Amniotic stem cell (primary cell): ENCODE measurements at regions not wholly inside any gene's neighbourhood (a gene's known extent, or its start where the extent isn't known, plus 50 kb on each side); places are given as distances from the start of the nearest gene placed in this dataset.

Source experiments
- DNase-seq: peaks from one replicate; lab custom pipeline; 2025; lab: John Stamatoyannopoulos, UW

DNA sequence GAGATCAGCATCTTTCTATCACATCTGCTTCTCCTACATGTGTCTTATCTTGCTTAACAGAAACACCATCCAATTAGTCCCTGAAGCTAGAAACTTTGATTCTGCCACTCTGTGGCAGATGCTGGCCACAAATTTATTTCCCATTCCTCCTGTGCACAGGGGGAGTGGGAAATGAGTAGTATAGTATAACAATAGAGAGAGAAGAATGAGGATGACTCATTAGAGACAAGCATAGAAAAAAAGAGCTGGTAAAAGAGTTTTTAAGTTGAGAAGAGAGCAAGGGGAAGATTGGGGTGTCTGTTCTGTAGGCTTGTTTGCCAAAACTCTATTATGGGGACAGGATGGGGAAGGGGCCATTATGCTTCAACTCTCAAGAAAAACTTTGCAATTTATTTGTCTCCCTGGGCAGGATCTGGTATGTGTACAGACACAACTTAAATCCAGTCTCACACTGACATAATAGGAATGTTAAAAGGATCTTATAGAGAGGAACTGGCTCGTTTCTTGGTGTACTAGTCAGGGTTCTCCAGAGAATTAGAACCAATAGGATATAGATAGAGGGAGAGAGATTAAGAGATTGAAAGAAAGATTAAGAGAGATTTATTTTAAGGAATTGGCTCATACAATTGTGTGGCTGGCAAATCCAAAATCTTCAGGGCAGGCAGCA, 142.6 kb upstream of the CPSF6 start:
- no peak for DNase-seq

DNA sequence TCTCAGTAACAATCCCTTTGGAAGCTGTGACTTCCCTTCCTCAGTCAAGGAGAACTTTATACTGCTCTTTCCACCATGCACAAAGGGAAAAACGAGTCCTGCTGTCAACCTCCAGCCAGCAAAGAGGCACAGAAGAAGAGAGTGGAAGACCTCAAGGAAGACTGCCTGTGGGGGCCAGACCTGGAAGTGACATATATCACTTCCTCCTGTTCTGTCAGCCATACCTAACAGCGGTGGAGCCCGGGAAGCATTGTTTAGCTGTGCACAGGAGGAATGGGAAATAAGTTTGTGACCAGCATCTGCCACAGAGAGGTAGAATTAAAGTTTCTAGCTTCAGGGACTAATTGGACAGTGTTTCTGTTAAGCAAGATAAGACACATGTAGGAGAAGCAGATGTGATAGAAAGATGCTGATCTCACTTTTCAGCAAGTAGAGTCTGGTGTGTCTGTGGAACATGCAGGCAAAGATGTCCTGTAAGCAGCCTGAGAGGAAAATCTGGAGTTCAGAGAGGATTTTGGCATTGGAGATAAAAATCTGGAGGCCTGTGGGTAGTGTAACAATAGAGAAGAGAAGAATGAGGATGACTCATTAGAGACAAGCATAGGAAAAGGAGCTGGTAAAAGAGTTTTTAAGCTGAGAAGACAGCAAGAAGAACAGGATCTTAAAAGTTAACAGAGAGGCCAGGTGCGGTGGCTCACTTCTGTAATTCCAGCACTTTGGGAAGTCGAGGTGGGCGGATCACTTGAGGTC, 141.6 kb upstream of the CPSF6 start:
- no peak for DNase-seq

DNA sequence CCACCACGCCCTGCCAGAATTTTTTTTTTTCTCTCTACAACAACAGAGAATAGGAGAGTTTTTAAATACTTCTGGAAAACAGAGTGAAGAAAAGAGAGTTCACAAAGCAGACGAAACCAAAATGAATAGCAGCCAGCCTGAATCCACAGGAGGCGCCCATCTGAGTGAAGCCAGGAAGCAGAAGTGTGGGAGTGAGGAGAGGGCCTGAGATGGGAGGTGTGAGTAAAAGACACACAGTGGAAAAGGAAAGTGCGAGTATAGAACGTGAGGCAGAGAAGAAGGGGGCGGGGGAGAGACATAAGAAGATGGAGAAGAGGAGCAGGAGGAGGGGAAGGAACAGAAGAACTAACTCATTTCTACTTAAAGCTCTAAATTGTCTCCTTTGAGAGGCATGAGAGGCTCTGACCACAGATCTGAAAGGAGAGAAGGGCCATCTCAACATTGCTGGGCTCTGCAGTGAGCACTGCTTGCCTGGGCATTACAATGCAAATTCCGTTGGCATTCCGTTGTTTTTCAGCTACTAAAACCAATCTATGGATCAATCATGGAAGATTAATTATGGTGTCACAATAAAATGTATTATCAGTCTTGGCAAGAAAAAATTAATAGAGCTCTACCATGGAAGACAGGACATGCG, 140.1 kb upstream of the CPSF6 start:
- no peak for DNase-seq

DNA sequence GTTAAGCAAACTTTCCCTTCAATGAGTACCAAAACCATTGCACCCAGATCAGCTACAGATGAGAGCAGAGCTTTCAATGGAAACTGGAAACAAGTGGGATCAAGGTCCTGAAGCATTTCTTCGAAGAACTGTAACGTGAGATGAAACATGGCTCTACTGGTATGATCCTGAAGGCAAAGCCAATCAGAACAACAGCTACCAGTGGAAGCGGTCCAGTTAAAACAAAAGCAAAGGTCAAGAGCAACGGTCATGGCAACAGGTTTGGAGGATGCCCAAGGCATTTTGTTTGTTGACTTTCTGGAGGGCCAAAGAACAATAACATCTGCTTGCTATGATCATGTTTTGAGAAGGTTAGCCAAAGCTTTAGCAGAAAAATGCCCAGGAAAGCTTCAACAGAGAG, 137.9 kb upstream of the CPSF6 start:
- no peak for DNase-seq

DNA sequence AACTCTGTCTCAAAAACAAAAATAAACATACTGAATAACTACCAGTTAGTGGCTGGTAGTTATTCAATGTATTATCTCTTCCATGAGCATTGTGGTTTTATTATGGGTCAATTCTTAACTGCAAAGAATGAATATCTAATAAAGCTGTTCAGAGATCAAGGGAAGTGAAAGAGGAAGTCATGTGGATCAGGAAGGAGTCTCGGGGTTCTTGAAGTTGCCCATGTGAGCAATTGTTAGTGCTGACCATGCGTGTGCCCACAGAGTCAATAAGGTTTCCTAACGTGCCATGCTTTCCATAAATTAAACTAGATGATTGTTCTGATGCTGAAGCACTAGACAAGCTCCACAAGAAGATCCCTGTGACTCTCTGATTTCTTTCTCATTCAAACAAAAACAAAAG, 136.5 kb upstream of the CPSF6 start:
- DNase-seq = no peak

DNA sequence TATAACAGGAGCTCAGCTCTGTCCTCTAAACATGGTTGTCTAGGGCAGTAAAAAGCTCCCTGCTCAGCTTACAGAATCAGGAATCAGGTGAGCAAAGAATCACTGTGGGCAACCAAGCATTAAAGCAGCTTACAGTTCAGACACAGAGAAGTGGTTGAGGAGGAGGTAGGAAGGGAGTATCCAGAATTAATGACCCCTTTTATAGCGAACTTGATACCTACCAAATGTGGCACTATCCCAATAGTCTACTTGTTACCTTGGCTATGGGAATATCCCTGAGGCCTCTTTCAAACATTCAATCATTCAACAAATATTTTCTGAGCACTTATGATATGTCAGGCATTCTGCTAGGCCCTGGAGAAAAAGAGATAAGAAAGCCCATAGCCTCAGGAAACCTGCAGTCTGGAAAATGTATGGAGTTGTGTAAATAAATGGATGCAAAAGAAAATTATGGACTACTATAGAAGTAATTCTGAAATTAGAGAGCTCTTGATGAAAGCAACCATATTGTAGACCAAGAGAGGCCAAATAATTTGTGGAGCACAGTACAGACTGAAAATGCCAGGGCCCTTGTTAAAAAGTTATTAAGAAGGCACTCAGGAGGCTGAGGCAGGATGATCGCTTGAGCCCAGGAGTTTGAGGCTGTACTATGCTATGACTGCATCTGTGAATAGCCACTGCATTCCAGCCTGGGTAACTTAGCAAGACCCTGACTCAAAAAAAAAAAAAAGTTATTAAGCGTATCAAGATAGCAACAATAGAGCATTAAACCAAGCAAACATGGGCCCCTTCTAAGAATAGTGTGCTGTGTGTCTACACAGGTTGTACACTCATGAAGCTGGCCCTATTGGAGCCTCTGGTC, 134.0 kb upstream of the CPSF6 start:
- no peak for DNase-seq

DNA sequence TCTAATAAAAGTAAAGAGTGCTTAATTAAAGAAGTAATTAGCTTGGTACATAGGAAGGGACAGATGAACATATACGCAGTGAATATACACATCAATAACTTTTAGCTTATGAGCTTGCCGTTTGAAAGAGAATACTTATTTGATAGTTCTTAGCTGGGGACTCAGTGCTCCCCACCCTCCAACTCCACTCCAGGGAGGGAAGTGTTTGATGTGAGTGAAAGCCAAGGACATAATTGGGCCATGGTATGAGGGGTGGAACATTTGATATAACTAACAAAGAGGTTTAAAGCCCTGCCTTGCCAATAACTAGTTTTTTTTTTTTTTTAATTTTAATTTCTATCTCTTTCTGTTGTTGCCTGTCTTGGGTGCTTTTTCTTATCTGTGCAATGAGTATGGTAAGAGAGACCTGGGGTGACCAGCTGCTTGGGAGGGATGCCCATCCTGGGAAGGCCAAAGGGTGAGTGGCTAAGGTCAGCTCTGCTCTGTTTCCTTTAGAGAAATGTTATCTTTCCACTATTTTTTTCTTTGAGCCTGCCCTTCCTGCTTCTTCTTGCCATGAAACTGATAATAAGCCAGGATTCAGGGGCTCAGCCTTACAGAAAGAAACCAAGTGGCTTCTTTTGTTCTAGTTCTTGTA, 132.8 kb upstream of the CPSF6 start:
- no peak for DNase-seq

DNA sequence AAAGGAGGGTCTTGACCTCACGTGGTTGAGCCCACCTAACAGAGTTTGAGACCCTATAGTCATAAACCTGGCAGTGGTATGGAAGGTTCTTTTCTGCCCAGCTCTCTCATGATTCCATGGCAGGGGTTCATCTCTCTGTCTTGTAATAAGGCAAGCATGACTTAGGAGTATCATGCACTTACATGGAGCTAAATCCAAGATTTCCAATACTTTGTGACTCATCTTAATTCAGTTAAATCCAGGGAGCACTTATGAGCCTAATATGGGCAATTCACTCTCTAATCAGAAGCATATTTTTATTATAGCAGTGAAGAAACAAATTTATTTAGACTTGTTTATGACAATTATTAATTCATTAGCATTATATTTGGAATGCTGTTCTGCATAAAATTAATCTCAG, 131.8 kb upstream of the CPSF6 start:
- no peak for DNase-seq

DNA sequence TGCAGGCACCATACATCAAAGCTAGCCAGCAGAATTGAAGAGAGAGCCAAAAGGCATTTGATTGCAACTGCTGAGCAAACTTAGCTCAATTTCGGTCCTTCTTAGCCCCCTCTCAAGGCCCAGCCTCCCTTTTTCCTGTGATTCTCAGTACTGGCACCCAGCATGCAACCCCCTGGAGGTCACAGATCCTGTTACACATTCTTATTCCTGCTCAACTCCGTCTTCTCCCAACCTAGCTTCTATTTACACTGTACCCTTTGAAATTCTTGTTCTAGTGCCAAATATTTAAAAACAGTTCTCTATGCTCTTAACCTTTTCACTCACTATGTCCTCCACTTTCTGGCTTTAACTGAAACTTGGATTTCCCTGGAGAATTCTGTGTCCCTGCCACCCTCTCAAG, 131.3 kb upstream of the CPSF6 start:
- no peak for DNase-seq

DNA sequence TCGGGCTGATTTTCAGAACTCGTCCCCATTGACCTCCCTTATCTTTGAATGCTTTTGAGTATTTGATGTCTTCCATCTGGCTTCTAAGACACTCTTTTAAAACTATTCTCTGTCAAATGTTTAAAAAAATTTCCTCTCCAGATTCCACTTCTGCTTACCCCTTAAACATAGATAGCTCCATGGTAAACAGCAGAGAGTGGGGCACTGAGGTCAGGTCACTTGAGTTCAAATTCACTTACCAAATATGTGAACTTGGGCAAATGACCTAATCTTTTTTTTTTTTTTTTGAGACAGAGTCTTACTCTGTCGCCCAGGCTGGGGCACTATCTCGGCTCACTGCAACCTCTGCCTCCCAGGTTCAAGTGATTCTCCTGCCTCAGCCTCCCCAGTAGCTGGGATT, 126.8 kb upstream of the CPSF6 start:
- DNase-seq = no peak

DNA sequence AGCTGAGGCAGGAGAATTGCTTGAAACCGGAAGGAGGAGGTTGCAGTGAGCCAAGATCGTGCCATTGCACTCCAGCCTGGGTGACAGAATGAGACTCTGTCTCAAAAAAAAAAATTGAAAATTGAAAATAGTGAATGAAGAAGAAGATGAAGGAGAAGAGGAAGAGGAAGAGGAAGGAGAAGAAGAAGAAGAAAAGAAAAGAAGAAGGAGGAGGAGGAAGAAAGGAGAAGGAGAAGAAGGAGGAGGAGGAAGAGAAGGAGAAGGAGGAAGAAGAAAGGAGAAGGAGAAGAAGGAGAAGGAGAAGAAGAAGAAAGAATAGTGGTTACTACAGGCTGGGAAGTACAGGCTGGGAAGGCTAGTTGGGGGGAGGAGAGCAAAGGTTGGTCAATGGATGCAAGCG, 124.3 kb upstream of the CPSF6 start:
- no peak for DNase-seq

DNA sequence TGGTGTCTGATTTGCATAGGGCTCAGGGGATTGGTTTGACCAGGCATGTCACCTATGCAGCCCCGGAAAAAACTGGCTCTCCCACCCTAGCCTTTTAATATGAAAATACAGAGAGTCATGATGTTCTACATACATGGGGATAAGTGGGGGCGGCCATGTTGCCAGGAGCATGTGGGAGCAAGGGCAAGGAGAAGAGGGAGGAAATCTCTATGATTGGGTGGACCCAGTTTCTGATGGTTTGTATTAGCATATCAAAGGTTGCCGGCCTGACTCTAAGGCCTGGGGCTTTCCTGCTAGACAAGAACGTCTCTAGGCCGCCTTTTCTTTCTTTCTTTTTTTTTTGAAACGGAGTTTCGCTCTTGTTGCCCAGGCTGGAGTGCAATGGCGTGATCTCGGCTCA, 123.4 kb upstream of the CPSF6 start:
- DNase-seq = no peak

DNA sequence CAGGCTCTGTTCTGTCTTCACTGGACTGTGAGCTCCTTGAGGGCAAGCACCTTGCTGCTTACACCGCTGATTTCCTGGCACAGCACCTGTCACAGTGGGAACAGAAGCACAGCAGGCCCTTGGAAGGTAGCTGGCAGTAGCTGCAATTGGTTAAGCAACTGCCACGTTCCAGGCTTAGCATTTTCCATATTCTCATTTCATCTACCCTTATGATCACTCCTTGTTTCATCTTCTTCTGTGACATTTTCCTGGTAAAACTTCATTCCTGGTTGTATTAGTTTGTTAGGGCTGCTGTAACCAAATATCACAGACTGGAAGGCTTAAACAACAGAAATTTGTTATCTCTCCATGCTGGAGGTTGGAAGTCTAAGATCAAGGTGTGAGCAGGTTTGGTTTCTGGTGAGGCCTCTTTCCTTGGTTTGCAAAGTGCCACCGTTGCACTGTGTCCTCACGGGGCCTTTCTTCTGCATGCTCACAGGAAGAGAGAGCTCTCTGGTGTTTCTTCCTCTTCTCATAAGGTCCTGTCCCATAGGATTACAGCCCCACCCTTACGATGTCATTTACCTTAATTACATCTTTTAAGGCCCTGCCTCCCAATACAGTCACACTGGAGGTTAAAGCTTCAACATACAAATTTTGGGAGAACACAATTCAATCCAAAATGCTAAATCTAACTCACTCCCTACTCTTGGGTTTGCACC, 121.7 kb upstream of the CPSF6 start:
- DNase-seq = no peak

DNA sequence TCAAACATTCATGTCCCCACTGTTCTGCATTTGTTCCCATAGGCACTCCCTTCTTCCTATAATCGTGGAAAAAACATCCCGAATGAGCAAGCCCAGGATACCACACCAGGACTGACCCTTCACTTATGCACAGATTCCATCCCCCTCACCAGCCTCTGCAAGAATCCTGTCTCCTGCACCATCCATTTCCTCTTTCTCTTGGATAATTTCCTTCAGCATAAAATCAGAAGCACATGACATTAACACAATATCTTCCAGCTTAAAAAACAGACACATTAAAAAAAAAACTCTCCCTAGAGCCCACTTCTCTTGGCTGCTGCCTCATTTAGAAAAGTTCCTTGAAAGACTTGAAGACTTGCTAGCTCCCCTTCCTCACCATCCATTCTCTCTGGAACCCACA, 120.9 kb upstream of the CPSF6 start:
- DNase-seq = no peak

DNA sequence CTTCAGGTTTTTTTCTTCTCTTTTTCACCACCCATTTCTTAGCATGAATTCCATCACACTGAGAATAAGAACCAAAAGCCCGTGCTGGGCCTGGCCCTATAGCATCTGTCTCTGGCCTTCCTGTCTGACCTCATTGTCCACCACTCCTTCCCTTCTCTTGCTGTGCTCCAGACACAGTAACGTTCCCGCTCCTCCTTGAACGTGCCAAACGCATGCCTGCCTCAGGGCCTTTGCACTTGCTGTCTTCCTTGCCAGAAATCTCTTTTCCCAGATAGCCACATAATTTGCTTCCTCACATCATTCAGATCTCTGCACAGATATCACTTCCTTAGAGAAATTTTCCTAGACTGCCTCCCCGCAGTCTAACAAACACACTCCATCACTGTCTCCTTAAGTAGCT, 119.6 kb upstream of the CPSF6 start:
- DNase-seq = no peak

DNA sequence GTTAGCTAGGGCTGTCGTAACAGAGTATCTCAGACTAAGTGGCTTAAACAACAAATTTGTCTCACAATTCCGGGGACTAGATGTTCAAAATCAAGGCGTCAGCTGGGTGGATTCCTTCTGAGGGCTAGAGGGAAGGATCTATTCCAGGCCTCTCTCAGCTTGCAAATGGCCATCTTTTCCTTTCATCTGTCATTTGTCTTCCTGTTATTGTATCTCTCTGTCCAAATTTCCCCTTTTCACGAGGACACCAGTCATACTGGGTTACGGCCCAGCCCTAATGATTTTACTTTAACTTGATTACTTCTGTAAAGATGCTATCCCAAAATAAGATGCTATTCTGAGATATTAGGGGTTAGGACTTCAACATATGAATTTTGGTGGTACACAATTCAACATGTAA, 119.0 kb upstream of the CPSF6 start:
- no peak for DNase-seq

DNA sequence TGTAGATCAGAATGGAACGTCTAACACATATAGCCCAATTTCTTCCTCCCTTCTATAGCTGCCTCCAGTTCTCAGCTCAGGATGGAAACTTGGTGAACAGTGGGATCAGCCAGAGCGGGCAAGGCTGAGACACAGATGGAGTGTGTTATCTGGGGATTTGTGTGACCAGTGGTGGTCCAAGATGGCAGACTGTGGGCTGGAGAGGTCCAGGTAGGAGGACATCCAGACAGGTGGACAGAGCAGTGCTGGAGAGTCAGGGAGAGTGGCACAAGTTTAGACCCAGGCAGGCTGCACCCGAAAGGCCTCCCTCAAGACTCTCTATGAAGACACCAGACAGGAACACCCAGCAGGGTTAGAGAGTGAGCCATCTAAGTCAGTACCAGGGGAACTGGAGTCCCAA, 116.1 kb upstream of the CPSF6 start:
- no peak for DNase-seq

DNA sequence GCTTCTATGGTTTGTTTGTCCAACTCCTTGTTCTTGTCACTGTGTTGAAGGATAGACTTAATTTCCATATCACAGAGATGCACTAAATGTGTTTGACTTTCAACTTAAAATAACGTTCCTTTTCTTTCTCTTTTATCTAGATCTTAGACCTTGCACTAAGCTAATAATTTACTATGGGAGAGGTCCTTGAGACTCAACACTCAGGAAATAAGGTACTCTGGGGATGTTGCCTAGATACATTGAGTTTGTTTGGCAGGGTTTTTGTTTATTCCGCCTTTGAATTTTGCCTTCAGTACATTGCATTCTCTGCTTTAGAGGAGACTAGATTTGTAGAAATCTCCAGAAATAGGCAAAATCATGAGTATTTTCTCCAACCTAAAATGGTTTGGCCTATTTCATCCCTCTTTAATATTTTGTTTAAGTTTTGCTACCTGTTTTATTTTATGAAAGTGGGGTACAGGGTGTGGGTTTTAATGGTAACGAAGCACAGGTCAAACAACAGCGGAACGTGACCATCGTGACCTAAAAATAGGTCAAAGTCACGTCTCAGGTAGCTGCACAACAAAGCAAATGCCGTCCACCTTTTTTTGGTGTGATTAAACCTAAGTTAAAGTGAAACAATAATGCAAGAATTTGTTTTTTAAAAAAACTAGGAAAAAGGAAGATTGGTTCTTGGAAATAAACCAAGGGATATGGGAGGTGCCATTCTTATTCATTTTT, 115.3 kb upstream of the CPSF6 start:
- DNase-seq = no peak

DNA sequence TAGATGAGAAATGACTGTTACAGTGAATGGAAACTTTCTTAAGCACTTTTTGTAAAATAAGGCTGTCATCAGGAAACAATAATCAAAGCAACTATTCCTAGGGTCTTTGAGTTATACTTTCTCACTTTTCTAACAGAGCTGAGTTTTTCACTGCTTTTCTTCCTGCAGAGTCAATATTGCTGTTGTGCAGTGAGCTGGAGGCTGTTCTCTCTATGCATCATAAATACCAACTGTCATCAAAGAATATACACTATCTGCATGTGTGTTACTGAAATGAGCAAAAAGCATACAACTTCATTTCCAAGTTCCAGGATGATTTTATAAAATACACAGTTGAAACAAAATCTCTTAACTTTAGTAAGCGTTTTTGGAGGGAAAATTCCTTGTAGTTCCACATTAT, 110.4 kb upstream of the CPSF6 start:
- no peak for DNase-seq

DNA sequence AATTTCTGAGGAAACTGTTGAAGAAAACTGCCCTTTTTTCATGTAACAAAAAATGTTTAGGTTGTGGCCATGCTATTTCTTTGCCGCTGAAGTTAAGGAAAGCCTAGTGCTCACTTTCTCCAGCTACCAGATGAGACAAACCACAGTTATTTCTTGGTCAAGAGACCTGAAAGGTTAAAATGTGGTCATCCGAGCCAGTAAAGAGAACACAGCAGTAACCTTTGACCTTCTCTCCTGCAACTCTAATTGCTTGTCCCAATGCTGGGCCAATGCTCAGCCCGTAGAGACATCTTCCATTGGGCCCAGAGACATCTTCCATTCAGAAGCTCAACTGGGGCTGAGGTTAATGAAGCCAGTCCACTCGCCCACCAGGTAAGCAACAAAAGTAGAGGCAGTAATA, 109.8 kb upstream of the CPSF6 start:
- DNase-seq = no peak

DNA sequence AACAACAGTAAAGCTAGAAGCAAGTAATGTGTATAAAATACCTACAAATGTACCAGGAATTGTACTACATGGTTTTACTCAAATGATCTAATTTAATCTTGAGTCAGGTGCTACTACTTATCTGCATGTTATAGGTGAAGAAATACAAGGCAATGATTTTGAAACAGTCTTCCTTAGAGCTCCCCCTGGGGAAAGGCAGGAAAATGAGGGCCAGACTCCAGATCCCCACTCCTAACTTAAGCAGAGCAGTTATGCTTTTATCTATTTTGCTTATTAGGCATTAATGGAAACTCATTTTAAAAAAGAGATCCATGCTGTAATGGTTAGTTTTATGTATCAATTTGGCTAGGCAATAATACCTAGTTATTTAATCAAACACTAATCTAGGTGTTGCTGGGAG, 109.3 kb upstream of the CPSF6 start:
- no peak for DNase-seq
